Smooth muscle cell (in vitro differentiated cells): ENCODE measurements at regions not wholly inside any gene's neighbourhood (a gene's known extent, or its start where the extent isn't known, plus 50 kb on each side); places are given as distances from the start of the nearest gene placed in this dataset.
A peak's percentile ranks its signal among the peaks of the same experiment; 100 is the strongest.

Experiments
- DNase-seq: peaks from one replicate; lab custom pipeline; 2025; ENCODE audit not compliant: unreplicated experiment; lab: John Stamatoyannopoulos, UW
- H2AFZ ChIP-seq: fragments of 200-600 bp; sonication (generic); 2 replicates; pipeline ENCODE4 v1.6.0; 2016; ENCODE audit warnings: antibody characterized with exemption, low read depth, mild to moderate bottlenecking
- H3F3A ChIP-seq: fragments of 200-600 bp; sonication (generic); 2 replicates; pipeline ENCODE4 v1.6.0; 2017; ENCODE audit warnings: antibody characterized with exemption, low read depth
- H3K27ac ChIP-seq: fragments of 200-600 bp; sonication (generic); 2 replicates; pipeline ENCODE4 v1.5.1; 2016; ENCODE audit warnings: low read depth, mild to moderate bottlenecking
- H3K27me3 ChIP-seq: fragments of 200-600 bp; sonication (generic); 2 replicates; pipeline ENCODE4 v1.6.1; 2016; ENCODE audit warnings: low read depth, mild to moderate bottlenecking
- H3K36me3 ChIP-seq: fragments of 200-600 bp; sonication (generic); 2 replicates; pipeline ENCODE4 v1.5.1; 2016; ENCODE audit warnings: low read depth
- H3K4me1 ChIP-seq: fragments of 200-600 bp; sonication (generic); 2 replicates; pipeline ENCODE4 v1.5.1; 2016; ENCODE audit warnings: low read depth
- H3K4me2 ChIP-seq: fragments of 200-600 bp; sonication (generic); 2 replicates; pipeline ENCODE4 v1.6.0; 2016; ENCODE audit warnings: mild to moderate bottlenecking
- H3K4me3 ChIP-seq: fragments of 200-600 bp; sonication (generic); 2 replicates; pipeline ENCODE4 v1.5.1; 2016; ENCODE audit warnings: mild to moderate bottlenecking
- H3K79me2 ChIP-seq: fragments of 200-600 bp; sonication (generic); 2 replicates; pipeline ENCODE4 v1.6.0; 2016; ENCODE audit warnings: low read depth, mild to moderate bottlenecking
- H3K9ac ChIP-seq: fragments of 200-600 bp; sonication (generic); 2 replicates; pipeline ENCODE4 v1.6.0; 2016; ENCODE audit warnings: low read depth
- H3K9me3 ChIP-seq: fragments of 200-600 bp; sonication (generic); replicated peaks from 2 replicates; pipeline ENCODE4 v1.5.1; 2016; ENCODE audit warnings: low read depth
- H4K20me1 ChIP-seq: fragments of 200-600 bp; sonication (generic); 2 replicates; pipeline ENCODE4 v1.6.0; 2016; ENCODE audit warnings: low read depth
- CTCF ChIP-seq: fragments of 200-600 bp; sonication (generic); IDR thresholded peaks from 2 replicates; pipeline ENCODE4 v1.5.1; 2017; ENCODE audit warnings: borderline replicate concordance, mild to moderate bottlenecking, antibody characterized with exemption; ENCODE audit not compliant: insufficient read depth, poor library complexity, severe bottlenecking
- WGBS: methylation state at CpG from one replicate; pipeline ENCODE4 v1.1.7; 2016; ENCODE audit warnings: low lambda C conversion rate; 5-methylcytosine and 5-hydroxymethylcytosine counted together

GRCh38 chr14:29222671-29223268 lies 456.2 kb downstream of the FOXG1 start:
- no peak for DNase-seq

DNA sequence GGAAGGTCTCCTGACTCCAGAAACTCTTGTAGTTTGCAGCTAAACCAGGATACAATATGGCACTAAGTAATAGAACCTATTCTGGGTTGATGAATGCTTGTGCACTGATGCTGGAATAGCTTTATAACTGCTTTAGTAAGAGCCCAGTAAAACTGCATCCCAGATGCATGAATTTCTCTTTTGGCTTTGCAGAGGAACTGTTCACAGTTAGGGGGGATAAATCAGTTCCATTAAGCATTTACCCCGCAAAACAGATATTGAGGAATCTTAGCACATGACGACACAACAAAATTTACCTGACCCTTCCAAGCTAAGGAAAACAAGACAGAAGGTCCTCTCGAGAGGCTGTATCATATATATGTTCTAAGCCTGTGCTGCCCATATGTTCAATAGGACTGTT lies 457.4 kb downstream of the FOXG1 start:
- Histone ChIP-seq H3K9me3 (no peaks in the 10 kb centered on the region), H3F3A (no peaks in the 10 kb centered on the region), H3K27ac (no peak overlapping the region), H2AFZ (no peak overlapping the region), H3K4me3 (no peak overlapping the region), H3K9ac (no peak overlapping the region), H3K79me2 (no peaks in the 10 kb centered on the region), H4K20me1 (no peaks in the 10 kb centered on the region), H3K27me3 (peaks cover 50% of the 10 kb centered on the region), H3K36me3 (no peaks in the 10 kb centered on the region), H3K4me1 (no peaks in the 10 kb centered on the region), H3K4me2 (no peak overlapping the region)
- no peak for TF ChIP-seq CTCF
- no peak for DNase-seq
- WGBS = 80% methylated on average over 3 of the region's 3 CpGs

More at GRCh38 chr14:29222671-29223268, 456.2 kb downstream of the FOXG1 start:
- peak; percentile 43 for TF ChIP-seq CTCF
- no peak overlapping the region for H3K4me3 ChIP-seq
- H3K4me1 ChIP-seq = no peaks in the 10 kb centered on the region
- H3K27ac ChIP-seq = no peak overlapping the region
- no peaks in the 10 kb centered on the region for H3K36me3 ChIP-seq
- H3F3A ChIP-seq = no peaks in the 10 kb centered on the region
- no peaks in the 10 kb centered on the region for H3K9me3 ChIP-seq
- no peak overlapping the region for H3K4me2 ChIP-seq
- H3K79me2 ChIP-seq = no peaks in the 10 kb centered on the region
- H4K20me1 ChIP-seq = no peaks in the 10 kb centered on the region
- no peak overlapping the region for H2AFZ ChIP-seq
- H3K9ac ChIP-seq = no peak overlapping the region
- 25% methylated on average over 7 of the region's 7 CpGs for WGBS
- H3K27me3 ChIP-seq = peaks cover 55% of the 10 kb centered on the region

DNA sequence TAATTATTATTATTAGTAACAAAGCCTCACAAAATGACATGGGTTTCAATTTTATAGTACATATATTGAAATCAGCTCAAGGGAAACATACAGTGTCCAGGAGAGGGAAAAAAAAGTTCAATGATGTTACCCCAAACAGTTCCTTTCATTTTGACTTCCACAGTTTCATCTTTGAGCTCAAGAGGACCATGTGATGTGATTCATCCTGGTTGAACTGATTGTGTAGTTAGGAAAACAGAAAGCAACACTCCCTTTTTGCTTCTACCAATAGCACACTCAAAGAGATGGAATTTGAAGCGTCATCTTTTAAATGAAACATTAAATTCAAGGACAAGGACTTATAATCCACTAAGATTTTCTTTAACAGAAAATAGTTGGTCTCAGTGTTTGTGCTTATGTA lies 461.0 kb downstream of the FOXG1 start:
- WGBS = 70% methylated on average over 1 of the region's 1 CpG
- Histone ChIP-seq H3F3A (no peaks in the 10 kb centered on the region), H3K4me3 (no peak overlapping the region), H3K4me1 (no peaks in the 10 kb centered on the region), H4K20me1 (no peaks in the 10 kb centered on the region), H3K36me3 (no peaks in the 10 kb centered on the region), H2AFZ (no peak overlapping the region), H3K9me3 (no peaks in the 10 kb centered on the region), H3K4me2 (no peak overlapping the region), H3K79me2 (no peaks in the 10 kb centered on the region), H3K9ac (no peak overlapping the region), H3K27me3 (peaks cover 35% of the 10 kb centered on the region), H3K27ac (no peak overlapping the region)
- DNase-seq = no peak
- TF ChIP-seq CTCF = no peak

GRCh38 chr14:29232153-29232552 lies 465.6 kb downstream of the FOXG1 start:
- Histone ChIP-seq H3K36me3 (no peaks in the 10 kb centered on the region), H3K27me3 (peaks cover 6% of the 10 kb centered on the region)
- 85% methylated on average over 4 of the region's 4 CpGs for WGBS

More at GRCh38 chr14:29232153-29232552, 465.6 kb downstream of the FOXG1 start:
- DNase-seq = no peak
- H4K20me1 ChIP-seq = no peaks in the 10 kb centered on the region
- TF ChIP-seq CTCF = no peak
- no peak overlapping the region for H3K27ac ChIP-seq
- no peaks in the 10 kb centered on the region for H3K4me1 ChIP-seq
- no peaks in the 10 kb centered on the region for H3F3A ChIP-seq
- H3K79me2 ChIP-seq = no peaks in the 10 kb centered on the region
- H3K9ac ChIP-seq = no peak overlapping the region
- H3K4me3 ChIP-seq = no peak overlapping the region
- no peak overlapping the region for H3K4me2 ChIP-seq
- no peaks in the 10 kb centered on the region for H3K9me3 ChIP-seq
- H2AFZ ChIP-seq = no peak overlapping the region
